ENCODE measurements at regions not wholly inside any gene's neighbourhood (a gene's known extent, or its start where the extent isn't known, plus 50 kb on each side); places are given as distances from the start of the nearest gene placed in this dataset.

GRCh38 chr1:216847397-216848036, 124.3 kb upstream of the ESRRG start:
- no peak for DNase-seq

- DNase-seq = no peak
Measured at GRCh38 chr1:216846339-216846738, 123.1 kb upstream of the ESRRG start.

- DNase-seq = no peak
Measured at GRCh38 chr1:216843409-216843808, 120.2 kb upstream of the ESRRG start.

- DNase-seq = no peak
Measured at GRCh38 chr1:216841165-216841564, 117.9 kb upstream of the ESRRG start.

GRCh38 chr1:216836316-216836715, 113.1 kb upstream of the ESRRG start:
- no peak for DNase-seq

GRCh38 chr1:216833509-216833908, 110.3 kb upstream of the ESRRG start:
- DNase-seq = no peak

GRCh38 chr1:216832192-216832591, 109.0 kb upstream of the ESRRG start:
- no peak for DNase-seq

- peak; percentile 68 for DNase-seq
Measured at GRCh38 chr1:216830424-216831210, 107.4 kb upstream of the ESRRG start.

- no peak for DNase-seq
Measured at GRCh38 chr1:216827251-216827650, 104.0 kb upstream of the ESRRG start.

- no peak for DNase-seq
Measured at GRCh38 chr1:216826646-216827045, 103.4 kb upstream of the ESRRG start.

GRCh38 chr1:216826214-216826613, 103.0 kb upstream of the ESRRG start:
- no peak for DNase-seq

- no peak for DNase-seq
Measured at GRCh38 chr1:216825557-216825956, 102.3 kb upstream of the ESRRG start.

GRCh38 chr1:216824511-216824910, 101.3 kb upstream of the ESRRG start:
- no peak for DNase-seq

- no peak for DNase-seq
Measured at GRCh38 chr1:216823731-216824130, 100.5 kb upstream of the ESRRG start.

- peak; percentile 74 for DNase-seq
Measured at GRCh38 chr1:216822480-216822879, 99.3 kb upstream of the ESRRG start.

- DNase-seq = peak; percentile 42
Measured at GRCh38 chr1:216820345-216820744, 97.1 kb upstream of the ESRRG start.

- no peak for DNase-seq
Measured at GRCh38 chr1:216818284-216818683, 95.1 kb upstream of the ESRRG start.

- peak; percentile 100 for DNase-seq
Measured at GRCh38 chr1:216815260-216816131, 92.3 kb upstream of the ESRRG start.

- DNase-seq = no peak
Measured at GRCh38 chr1:216814576-216815259, 91.5 kb upstream of the ESRRG start.

GRCh38 chr1:216812966-216813365, 89.7 kb upstream of the ESRRG start:
- DNase-seq = peak; percentile 13

GRCh38 chr1:216809649-216810048, 86.4 kb upstream of the ESRRG start:
- DNase-seq = no peak

- no peak for DNase-seq
Measured at GRCh38 chr1:216807696-216808095, 84.5 kb upstream of the ESRRG start.

GRCh38 chr1:216805953-216806352, 82.7 kb upstream of the ESRRG start:
- DNase-seq = peak; percentile 43
